GM21528 (cell line): ENCODE measurements at regions not wholly inside any gene's neighbourhood (a gene's known extent, or its start where the extent isn't known, plus 50 kb on each side); places are given as distances from the start of the nearest gene placed in this dataset.

Experiments used
- ATAC-seq: cut with Tn5 transposase; IDR thresholded peaks from one replicate; pipeline ENCODE4 v1.9.1; 2021; ENCODE audit warnings: mild to moderate bottlenecking, moderate library complexity; ENCODE audit not compliant: unreplicated experiment, low FRiP score

GRCh38 chr12:94722664-94723063 is 72.3 kb upstream of the TMCC3 start:
- no peak for ATAC-seq

GRCh38 chr12:94721173-94721572 is 70.8 kb upstream of the TMCC3 start:
- peak; percentile 89 for ATAC-seq

- ATAC-seq, result no peak
These were observed 67.8 kb upstream of the TMCC3 start for GRCh38 chr12:94718114-94718513.

GRCh38 chr12:94717656-94718055 is 67.3 kb upstream of the TMCC3 start:
- ATAC-seq, result no peak

- ATAC-seq, result no peak
These were observed 66.8 kb upstream of the TMCC3 start for GRCh38 chr12:94717108-94717507.

- no peak for ATAC-seq
These were observed 66.0 kb upstream of the TMCC3 start for GRCh38 chr12:94716339-94716738.

- ATAC-seq, result no peak
These were observed 64.2 kb upstream of the TMCC3 start for GRCh38 chr12:94714378-94715114.

GRCh38 chr12:94712815-94713515 is 62.6 kb upstream of the TMCC3 start:
- no peak for ATAC-seq

- no peak for ATAC-seq
These were observed 60.6 kb upstream of the TMCC3 start for GRCh38 chr12:94710933-94711332.

GRCh38 chr12:94707892-94708291 is 57.5 kb upstream of the TMCC3 start:
- no peak for ATAC-seq

GRCh38 chr12:94707036-94707435 is 56.7 kb upstream of the TMCC3 start:
- ATAC-seq, result no peak

GRCh38 chr12:94706250-94706661 is 55.9 kb upstream of the TMCC3 start:
- ATAC-seq, result peak; percentile 54

- no peak for ATAC-seq
These were observed 55.3 kb upstream of the TMCC3 start for GRCh38 chr12:94705676-94706075.

- no peak for ATAC-seq
These were observed 54.3 kb upstream of the TMCC3 start for GRCh38 chr12:94704452-94705306.

- no peak for ATAC-seq
These were observed 52.3 kb upstream of the TMCC3 start for GRCh38 chr12:94702696-94703095.

- no peak for ATAC-seq
These were observed 51.4 kb upstream of the TMCC3 start for GRCh38 chr12:94701711-94702110.

- no peak for ATAC-seq
These were observed 50.3 kb upstream of the TMCC3 start for GRCh38 chr12:94700662-94701061.
